ENCODE measurements at regions not wholly inside any gene's neighbourhood (a gene's known extent, or its start where the extent isn't known, plus 50 kb on each side); places are given as distances from the start of the nearest gene placed in this dataset.

- Histone ChIP-seq H3K27me3 (ENCODE audit: low read depth) (no peaks in the 10 kb centered on the region), H3K4me1 (no peaks in the 10 kb centered on the region), H3K4me3 (no peak overlapping the region), H3K27ac (no peak overlapping the region), H3K9me3 (no peaks in the 10 kb centered on the region), H3K36me3 (no peaks in the 10 kb centered on the region)
- intact Hi-C loops (cut with DNase I) = no loop called here
- no peak for TF ChIP-seq CTCF (IDR thresholded peaks at IDR 0.05)
- no peak for DNase-seq
- ATAC-seq = no peak
Measured at GRCh38 chr6:9100869-9101580, 665.7 kb upstream of the SLC35B3 start.

- DNase-seq (no peak), ATAC-seq (no peak)
- Histone ChIP-seq H3K27me3 (ENCODE audit: low read depth) (no peaks in the 10 kb centered on the region), H3K27ac (no peak overlapping the region), H3K4me1 (no peaks in the 10 kb centered on the region), H3K4me3 (no peak overlapping the region), H3K36me3 (no peaks in the 10 kb centered on the region), H3K9me3 (no peaks in the 10 kb centered on the region)
- no peak for TF ChIP-seq CTCF (IDR thresholded peaks at IDR 0.05)
- intact Hi-C loops (cut with DNase I) = no loop called here
Measured at GRCh38 chr6:9095729-9096128, 660.4 kb upstream of the SLC35B3 start.

- DNase-seq = no peak
- ATAC-seq = no peak
- H3K36me3 ChIP-seq = no peaks in the 10 kb centered on the region
- TF ChIP-seq CTCF (IDR thresholded peaks at IDR 0.05) = no peak
- intact Hi-C loops (cut with DNase I) = no loop called here
- H3K4me3 ChIP-seq = no peak overlapping the region
- H3K27ac ChIP-seq = no peak overlapping the region
- H3K9me3 ChIP-seq = no peaks in the 10 kb centered on the region
- H3K4me1 ChIP-seq = no peaks in the 10 kb centered on the region
- H3K27me3 ChIP-seq (ENCODE audit: low read depth) = no peaks in the 10 kb centered on the region
Measured at GRCh38 chr6:9095137-9095536, 659.8 kb upstream of the SLC35B3 start.

- intact Hi-C loops (cut with DNase I) = no loop called here
- TF ChIP-seq CTCF (IDR thresholded peaks at IDR 0.05) = no peak
- H3K4me1 ChIP-seq = no peaks in the 10 kb centered on the region
- H3K4me3 ChIP-seq = no peak overlapping the region
- ATAC-seq = no peak
- H3K36me3 ChIP-seq = no peaks in the 10 kb centered on the region
- no peaks in the 10 kb centered on the region for H3K27me3 ChIP-seq (ENCODE audit: low read depth)
- H3K9me3 ChIP-seq = no peaks in the 10 kb centered on the region
- no peak for DNase-seq
- H3K27ac ChIP-seq = no peak overlapping the region
Measured at GRCh38 chr6:9089724-9090123, 654.4 kb upstream of the SLC35B3 start.

- Histone ChIP-seq H3K9me3 (no peaks in the 10 kb centered on the region), H3K27me3 (ENCODE audit: low read depth) (no peaks in the 10 kb centered on the region), H3K4me1 (no peaks in the 10 kb centered on the region), H3K27ac (no peak overlapping the region), H3K4me3 (no peak overlapping the region), H3K36me3 (no peaks in the 10 kb centered on the region)
- TF ChIP-seq CTCF (IDR thresholded peaks at IDR 0.05) = no peak
- ATAC-seq = no peak
- intact Hi-C loops (cut with DNase I) = no loop called here
- DNase-seq = no peak
Measured at GRCh38 chr6:9087470-9087869, 652.1 kb upstream of the SLC35B3 start.

Measured in lower lobe of right lung (tissue), 2 donors.